ENCODE measurements at regions not wholly inside any gene's neighbourhood (a gene's known extent, or its start where the extent isn't known, plus 50 kb on each side); places are given as distances from the start of the nearest gene placed in this dataset.

DNA sequence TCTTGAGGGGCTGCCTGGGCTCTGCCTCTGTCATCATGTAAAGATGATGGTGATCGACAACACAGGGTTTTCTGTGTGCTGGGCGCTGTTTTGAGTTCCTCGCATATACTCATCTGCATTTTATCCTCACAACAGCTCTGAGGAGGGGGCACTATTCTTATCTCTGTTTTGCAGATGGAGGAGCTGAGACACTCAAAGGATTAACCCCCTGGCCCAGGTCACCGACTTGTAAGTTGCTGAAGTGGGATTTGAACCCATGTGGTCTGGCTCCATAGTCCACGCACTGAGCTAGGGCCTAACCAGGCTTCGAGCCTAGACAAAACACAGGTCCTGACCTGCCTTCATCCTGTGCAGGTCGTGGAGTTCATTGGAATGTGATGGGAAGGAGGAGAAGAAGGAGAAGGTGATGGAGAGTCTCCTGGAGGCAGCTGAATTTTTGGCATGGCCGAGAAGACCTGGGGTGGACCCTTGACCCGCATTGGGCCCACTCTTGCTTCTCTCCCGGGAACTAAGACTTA is 140.0 kb downstream of the ASCL4 start:
- TF ChIP-seq SMC3 (IDR thresholded peaks at IDR 0.05; ENCODE audit: low read depth, low read length) = no peak
- TF ChIP-seq FOS (IDR thresholded peaks at IDR 0.05; ENCODE audit: low read depth, low read length) = no peak
- no peak for TF ChIP-seq POLR2A (IDR thresholded peaks at IDR 0.05; ENCODE audit: low read depth, low read length)
- TF ChIP-seq CTCF (conservative IDR thresholded peaks at IDR 0.05; ENCODE audit: low read depth, low read length) = no peak
- no peak for TF ChIP-seq RCOR1 (IDR thresholded peaks at IDR 0.05; ENCODE audit: insufficient replicate concordance, low read length)
- no peak for TF ChIP-seq RAD21 (IDR thresholded peaks at IDR 0.05; ENCODE audit: low read length)
- TF ChIP-seq CEBPB (IDR thresholded peaks at IDR 0.05; ENCODE audit: low read depth, low read length) = no peak
- no peak for TF ChIP-seq MAZ (IDR thresholded peaks at IDR 0.05; ENCODE audit: borderline replicate concordance, low read depth, low read length)

All from IMR-90 (cell line).